ENCODE measurements at regions not wholly inside any gene's neighbourhood (a gene's known extent, or its start where the extent isn't known, plus 50 kb on each side); places are given as distances from the start of the nearest gene placed in this dataset.

GRCh38 chr1:95948023-95948422 lies 714.0 kb downstream of the RWDD3 start:
- no peak for DNase-seq (ENCODE audit: low spot score)
- in situ Hi-C loops (cut with MboI; ENCODE audit: low pct_unique_long_range_greater_than_20kb, low sequenced_read_pairs, unreplicated experiment) = no loop called here
- no peak for TF ChIP-seq CTCF (IDR thresholded peaks at IDR 0.05; ENCODE audit: extremely low read depth, insufficient read depth, missing control alignments)

GRCh38 chr1:95951371-95952102 lies 717.5 kb downstream of the RWDD3 start:
- in situ Hi-C loops (cut with MboI; ENCODE audit: low pct_unique_long_range_greater_than_20kb, low sequenced_read_pairs, unreplicated experiment) = no loop called here
- no peak for TF ChIP-seq CTCF (IDR thresholded peaks at IDR 0.05; ENCODE audit: extremely low read depth, insufficient read depth, missing control alignments)
- no peak for DNase-seq (ENCODE audit: low spot score)

- in situ Hi-C loops (cut with MboI; ENCODE audit: low pct_unique_long_range_greater_than_20kb, low sequenced_read_pairs, unreplicated experiment) = no loop called here
- TF ChIP-seq CTCF (IDR thresholded peaks at IDR 0.05; ENCODE audit: extremely low read depth, insufficient read depth, missing control alignments) = peak; percentile 18
- peak; percentile 2 for DNase-seq (ENCODE audit: low spot score)
Measured at GRCh38 chr1:95953015-95953414, 719.0 kb downstream of the RWDD3 start.

GRCh38 chr1:95954585-95954984 lies 720.6 kb downstream of the RWDD3 start:
- no peak for TF ChIP-seq CTCF (IDR thresholded peaks at IDR 0.05; ENCODE audit: extremely low read depth, insufficient read depth, missing control alignments)
- no peak for DNase-seq (ENCODE audit: low spot score)
- in situ Hi-C loops (cut with MboI; ENCODE audit: low pct_unique_long_range_greater_than_20kb, low sequenced_read_pairs, unreplicated experiment) = no loop called here

GRCh38 chr1:95956215-95956614 lies 722.2 kb downstream of the RWDD3 start:
- no peak for TF ChIP-seq CTCF (IDR thresholded peaks at IDR 0.05; ENCODE audit: extremely low read depth, insufficient read depth, missing control alignments)

GRCh38 chr1:95957748-95958147 lies 723.7 kb downstream of the RWDD3 start:
- TF ChIP-seq CTCF (IDR thresholded peaks at IDR 0.05; ENCODE audit: extremely low read depth, insufficient read depth, missing control alignments) = no peak
- DNase-seq (ENCODE audit: low spot score) = no peak
- in situ Hi-C loops (cut with MboI; ENCODE audit: low pct_unique_long_range_greater_than_20kb, low sequenced_read_pairs, unreplicated experiment) = no loop called here

More at GRCh38 chr1:95956215-95956614, 722.2 kb downstream of the RWDD3 start:
- in situ Hi-C loops (cut with MboI; ENCODE audit: low pct_unique_long_range_greater_than_20kb, low sequenced_read_pairs, unreplicated experiment) = no loop called here
- no peak for DNase-seq (ENCODE audit: low spot score)
